IMR-90 (cell line): ENCODE measurements at regions not wholly inside any gene's neighbourhood (a gene's known extent, or its start where the extent isn't known, plus 50 kb on each side); places are given as distances from the start of the nearest gene placed in this dataset.

ENCODE experiments used
- ATAC-seq: fragments of 200-7000 bp; cut with Tn5 transposase; 2 replicates; pipeline ENCODE4 v1.9.1; 2020; ENCODE audit warnings: low read depth, mild to moderate bottlenecking, moderate library complexity
- BruUV-seq: library from RNA; stranded (reverse); fragments of 400-500 nt; replicated peaks from 2 replicates; lab custom pipeline; 2021; lab: Mats Ljungman, UMichigan
- CTCF ChIA-PET: fragments of 300-600 bp; formaldehyde crosslinking; extraction: SDS; loops from one replicate; lab custom pipeline; 2021; ENCODE audit warnings: antibody characterized with exemption; lab: Yijun Ruan, JAX
- POLR2A ChIA-PET: fragments of 300-600 bp; sonication (Branson Sonifier 250); formaldehyde crosslinking; loops from one replicate; lab custom pipeline; 2022; ENCODE audit warnings: antibody characterized with exemption; ENCODE audit not compliant: unreplicated experiment; lab: Charles Lee
- DNase-seq: peaks from one replicate; pipeline ENCODE4 v3.0.0; 2013
- H2AFZ ChIP-seq: replicated peaks from 2 replicates; pipeline ENCODE3; 2013; ENCODE audit warnings: low read length, mild to moderate bottlenecking; ENCODE audit not compliant: poor library complexity
- H2AK5ac ChIP-seq: 2 replicates; pipeline ENCODE4 v1.6.1; 2013; ENCODE audit warnings: low read depth, low read length, inconsistent platforms
- H2AK9ac ChIP-seq: replicated peaks from 2 replicates; pipeline ENCODE3; 2013; ENCODE audit warnings: mild to moderate bottlenecking, low read depth, low read length, moderate library complexity; ENCODE audit not compliant: poor library complexity
- H2BK120ac ChIP-seq: 2 replicates; pipeline ENCODE4 v1.6.1; 2013; ENCODE audit warnings: low read depth, low read length, inconsistent platforms
- H2BK15ac ChIP-seq: 3 replicates; pipeline ENCODE4 v1.6.1; 2013; ENCODE audit warnings: low read depth, low read length, inconsistent platforms
- H2BK20ac ChIP-seq: 2 replicates; pipeline ENCODE4 v1.6.1; 2013; ENCODE audit warnings: low read depth, mild to moderate bottlenecking, inconsistent platforms, low read length, moderate library complexity
- H2BK5ac ChIP-seq: 2 replicates; pipeline ENCODE4 v1.6.1; 2013; ENCODE audit warnings: mild to moderate bottlenecking, low read depth, low read length, inconsistent platforms; ENCODE audit not compliant: poor library complexity, severe bottlenecking
- H3K14ac ChIP-seq: replicated peaks from 2 replicates; pipeline ENCODE4 v1.6.1; 2013; ENCODE audit warnings: low read depth, low read length, inconsistent platforms
- H3K18ac ChIP-seq: 2 replicates; pipeline ENCODE4 v1.6.1; 2013; ENCODE audit warnings: low read depth, low read length, control low read depth
- H3K23ac ChIP-seq: 2 replicates; pipeline ENCODE4 v1.6.1; 2013; ENCODE audit warnings: low read depth, low read length, inconsistent platforms
- H3K27ac ChIP-seq: 2 replicates; pipeline ENCODE4 v1.5.1; 2013; ENCODE audit warnings: mild to moderate bottlenecking, control low read depth, low read length; ENCODE audit not compliant: insufficient read depth
- H3K27me3 ChIP-seq: 2 replicates; pipeline ENCODE4 v1.6.1; 2013; ENCODE audit warnings: low read length; ENCODE audit not compliant: control insufficient read depth, insufficient read depth
- H3K36me3 ChIP-seq: 2 replicates; pipeline ENCODE4 v1.6.1; 2013; ENCODE audit warnings: low read length, mixed read lengths; ENCODE audit not compliant: control insufficient read depth, insufficient read depth
- H3K4ac ChIP-seq: 2 replicates; pipeline ENCODE4 v1.6.1; 2013; ENCODE audit warnings: low read depth, low read length, inconsistent platforms
- H3K4me1 ChIP-seq: 2 replicates; pipeline ENCODE4 v1.6.1; 2013; ENCODE audit warnings: low read length, mixed read lengths; ENCODE audit not compliant: control insufficient read depth, insufficient read depth
- H3K4me2 ChIP-seq: 2 replicates; pipeline ENCODE4 v1.6.1; 2013; ENCODE audit warnings: low read depth, mild to moderate bottlenecking, control low read depth, low read length, moderate library complexity
- H3K4me3 ChIP-seq: 2 replicates; pipeline ENCODE4 v1.5.1; 2013; ENCODE audit warnings: low read depth, mild to moderate bottlenecking, control low read depth, low read length, moderate library complexity; ENCODE audit not compliant: insufficient read depth
- H3K56ac ChIP-seq: 2 replicates; pipeline ENCODE4 v1.6.1; 2013; ENCODE audit warnings: low read length, inconsistent platforms; ENCODE audit not compliant: insufficient read depth; ENCODE audit errors: extremely low read depth
- H3K79me1 ChIP-seq, 2 experiments: 2 replicates each; pipeline ENCODE4 v1.6.1; 2013; ENCODE audit warnings: low read length in 2 of 2, inconsistent platforms in 1 of 2, low read depth in 1 of 2
- H3K9ac ChIP-seq: 2 replicates; pipeline ENCODE4 v1.6.1; 2013; ENCODE audit warnings: low read depth, low read length, control low read depth
- H3K9me1 ChIP-seq: 2 replicates; pipeline ENCODE4 v1.6.1; 2013; ENCODE audit warnings: low read length, inconsistent platforms; ENCODE audit not compliant: insufficient read depth
- H3K9me3 ChIP-seq: 2 replicates; pipeline ENCODE4 v1.6.1; 2013; ENCODE audit warnings: low read length; ENCODE audit not compliant: control insufficient read depth, insufficient read depth
- H4K20me1 ChIP-seq: 2 replicates; pipeline ENCODE4 v1.6.1; 2013; ENCODE audit warnings: low read length, inconsistent platforms; ENCODE audit not compliant: insufficient read depth
- H4K5ac ChIP-seq: 2 replicates; pipeline ENCODE4 v1.6.1; 2013; ENCODE audit warnings: mild to moderate bottlenecking, low read depth, low read length, control low read depth
- H4K8ac ChIP-seq, 2 experiments: 2 replicates each; pipeline ENCODE4 v1.6.1; 2013; ENCODE audit warnings: low read depth in 2 of 2, low read length in 2 of 2, control low read depth in 1 of 2, inconsistent platforms in 1 of 2
- H4K91ac ChIP-seq: 2 replicates; pipeline ENCODE4 v1.6.1; 2013; ENCODE audit warnings: low read depth, low read length, inconsistent platforms; ENCODE audit not compliant: insufficient read depth
- CEBPB ChIP-seq: IDR thresholded peaks from 2 replicates; pipeline ENCODE4 v1.6.1; 2012; ENCODE audit warnings: low read depth, low read length, improper control_type of control experiment
- CHD1 ChIP-seq: IDR thresholded peaks from 2 replicates; pipeline ENCODE4 v1.6.1; 2012; ENCODE audit warnings: low read depth, low read length, improper control_type of control experiment
- MAFK ChIP-seq: IDR thresholded peaks from 2 replicates; pipeline ENCODE4 v1.6.1; 2012; ENCODE audit warnings: low read depth, low read length, improper control_type of control experiment
- MAZ ChIP-seq: IDR thresholded peaks from 2 replicates; pipeline ENCODE4 v1.6.1; 2012; ENCODE audit warnings: low read depth, mild to moderate bottlenecking, low read length, improper control_type of control experiment, moderate library complexity, borderline replicate concordance
- MXI1 ChIP-seq: IDR thresholded peaks from 2 replicates; pipeline ENCODE4 v1.6.1; 2012; ENCODE audit warnings: low read depth, mild to moderate bottlenecking, low read length, moderate library complexity, borderline replicate concordance
- NFE2L2 ChIP-seq: fragments of 150-350 bp; IDR thresholded peaks from 2 replicates; pipeline ENCODE4 v1.6.1; 2016; ENCODE audit warnings: low read depth, mild to moderate bottlenecking, low read length
- POLR2A ChIP-seq: IDR thresholded peaks from 2 replicates; pipeline ENCODE4 v1.6.1; 2012; ENCODE audit warnings: mild to moderate bottlenecking, low read depth, low read length
- RAD21 ChIP-seq: IDR thresholded peaks from 2 replicates; pipeline ENCODE4 v1.6.1; 2012; ENCODE audit warnings: low read length, improper control_type of control experiment
- RCOR1 ChIP-seq: IDR thresholded peaks from 2 replicates; pipeline ENCODE4 v1.6.1; 2012; ENCODE audit warnings: mild to moderate bottlenecking, low read length, improper control_type of control experiment; ENCODE audit not compliant: insufficient replicate concordance
- RFX5 ChIP-seq: IDR thresholded peaks from 2 replicates; pipeline ENCODE4 v1.8.0; 2012; ENCODE audit warnings: low read depth, mild to moderate bottlenecking, low read length, moderate library complexity
- SMC3 ChIP-seq: fragments of 150-350 bp; IDR thresholded peaks from 2 replicates; pipeline ENCODE4 v1.6.1; 2016; ENCODE audit warnings: low read depth, mild to moderate bottlenecking, antibody characterized with exemption, low read length, moderate library complexity
- WGBS, 2 experiments: methylation state at CpG; one replicate each; pipeline versions ENCODE4 v1.1.5 to v1.1.7; 2013; ENCODE audit warnings: missing lambda C conversion rate in 2 of 2; ENCODE audit not compliant: insufficient read length in 1 of 2; ENCODE audit errors: extremely low coverage in 2 of 2; 5-methylcytosine and 5-hydroxymethylcytosine counted together
- dilution Hi-C: fragments of 300-500 bp; cut with HindIII; formaldehyde crosslinking; loops from one replicate; pipeline ENCODE4 v1.14.3; 2018; ENCODE audit warnings: low sequenced_read_pairs; ENCODE audit not compliant: unreplicated experiment
- in situ Hi-C: fragments of 300-500 bp; cut with MboI; formaldehyde crosslinking; loops from 3 replicates; pipeline ENCODE4 v1.14.3; 2019; ENCODE audit warnings: low sequenced_read_pairs, inconsistent platforms, mixed read lengths
- intact Hi-C: fragments of 100-400 bp; cut with micrococcal nuclease; formaldehyde crosslinking; loops from 2 replicates; pipeline ENCODE4 v1.10.0; 2022

DNA sequence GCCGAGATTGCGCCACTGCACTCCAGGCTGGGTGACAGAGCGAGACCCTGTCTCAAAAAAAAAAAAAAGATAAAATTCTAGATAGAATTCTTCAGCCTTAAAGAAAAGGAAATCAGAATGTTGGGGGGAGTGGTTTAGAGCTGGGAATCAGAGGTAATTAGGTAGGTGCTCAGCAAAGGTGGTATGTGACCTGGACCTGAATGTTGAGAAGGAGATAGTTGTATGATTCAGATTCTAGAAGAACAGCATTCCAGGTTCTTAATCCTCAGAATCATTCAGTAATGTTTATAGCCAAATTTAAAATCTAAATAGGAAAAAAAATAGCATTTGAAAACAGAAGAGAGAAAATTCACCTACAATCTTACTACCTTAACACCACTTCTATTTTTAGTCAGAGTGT, 71.3 kb upstream of the UBE2E1 start:
- peaks cover 14% of the 10 kb centered on the region for H3K4me1 ChIP-seq
- no peak overlapping the region for H3K4ac ChIP-seq
- H3K23ac ChIP-seq, result no peak overlapping the region
- 0 out of 2 replicates have a peak, but pooled peaks cover 3% of the 10 kb centered on the region for H3K9me1 ChIP-seq
- no peak overlapping the region for H3K27ac ChIP-seq
- H3K4me3 ChIP-seq, result no peak overlapping the region
- in situ Hi-C loops, result no loop called here
- H3K56ac ChIP-seq, result no peak overlapping the region
- no peak overlapping the region for H3K14ac ChIP-seq
- no peak overlapping the region for H2BK20ac ChIP-seq
- H4K20me1 ChIP-seq, result no peaks in the 10 kb centered on the region
- no peaks in the 10 kb centered on the region for H3K27me3 ChIP-seq
- H3K36me3 ChIP-seq, result no peaks in the 10 kb centered on the region
- ChIA-PET CTCF (interaction anchor here (0.9 kb wide), 1 partner anchor 215 kb away, joined by 3 read pairs; no protein-coding TSS in a partner anchor), POLR2A (no interaction called here)
- H2BK5ac ChIP-seq, result no peak overlapping the region
- no peaks in the 10 kb centered on the region for H3K79me1 ChIP-seq
- intact Hi-C loops, result no loop called here
- H4K8ac ChIP-seq, result no peak overlapping the region
- H4K91ac ChIP-seq, result no peak overlapping the region
- no peak overlapping the region for H4K5ac ChIP-seq
- TF ChIP-seq MXI1 (no peak), CEBPB (no peak), SMC3 (no peak), NFE2L2 (no peak), RCOR1 (no peak), MAZ (no peak), RFX5 (no peak), CHD1 (no peak), RAD21 (no peak), POLR2A (no peak), MAFK (no peak)
- no TSS peak for BruUV-seq
- WGBS, 2 experiments, result no CpG with 5 or more reads among the region's 3 CpGs
- dilution Hi-C loops, result no loop called here
- H2BK120ac ChIP-seq, result no peak overlapping the region
- DNase-seq, result no peak
- H3K4me2 ChIP-seq, result no peak overlapping the region
- ATAC-seq, result no peak
- no peak overlapping the region for H2AK9ac ChIP-seq
- H3K9ac ChIP-seq, result no peak overlapping the region
- no peak overlapping the region for H2AFZ ChIP-seq
- no peak overlapping the region for H2BK15ac ChIP-seq
- H2AK5ac ChIP-seq, result no peak overlapping the region
- no peak overlapping the region for H3K18ac ChIP-seq
- no peaks in the 10 kb centered on the region for H3K9me3 ChIP-seq
